HG03442 (cell line): ENCODE measurements at regions not wholly inside any gene's neighbourhood (a gene's known extent, or its start where the extent isn't known, plus 50 kb on each side); places are given as distances from the start of the nearest gene placed in this dataset.
"Not testable (repeated sequence)": the region's sequence is repeated elsewhere in the genome, so short reads cannot be mapped to it uniquely, and the experiment has no call there.

Experiments
- ATAC-seq: cut with Tn5 transposase; IDR thresholded peaks from one replicate; pipeline ENCODE4 v1.9.1; 2021; ENCODE audit warnings: mild to moderate bottlenecking, moderate library complexity; ENCODE audit not compliant: unreplicated experiment

- ATAC-seq: no peak
Measured at GRCh38 chr10:63901881-63902280, 380.7 kb downstream of the REEP3 start.

GRCh38 chr10:63910806-63911205 lies 389.6 kb downstream of the REEP3 start:
- no peak for ATAC-seq

GRCh38 chr10:63915240-63915639 lies 394.0 kb downstream of the REEP3 start:
- no peak for ATAC-seq

GRCh38 chr10:63917363-63917762 lies 396.2 kb downstream of the REEP3 start:
- ATAC-seq: no peak

- ATAC-seq: no peak
Measured at GRCh38 chr10:63919575-63920279, 398.5 kb downstream of the REEP3 start.

GRCh38 chr10:63920926-63921325 lies 399.7 kb downstream of the REEP3 start:
- ATAC-seq: no peak

- ATAC-seq: no peak
Measured at GRCh38 chr10:63921908-63922467, 400.8 kb downstream of the REEP3 start.

- no peak for ATAC-seq
Measured at GRCh38 chr10:63922468-63923284, 401.5 kb downstream of the REEP3 start.

- no peak for ATAC-seq
Measured at GRCh38 chr10:63929831-63930467, 408.7 kb downstream of the REEP3 start.

- no peak for ATAC-seq
Measured at GRCh38 chr10:63930584-63930983, 409.4 kb downstream of the REEP3 start.

GRCh38 chr10:63935705-63936104 lies 414.5 kb downstream of the REEP3 start:
- no peak for ATAC-seq

GRCh38 chr10:63940277-63940922 lies 419.2 kb downstream of the REEP3 start:
- no peak for ATAC-seq

GRCh38 chr10:63964406-63964805 lies 443.2 kb downstream of the REEP3 start:
- no peak for ATAC-seq

- ATAC-seq: no peak
Measured at GRCh38 chr10:63965846-63966245, 444.6 kb downstream of the REEP3 start.

- ATAC-seq: no peak
Measured at GRCh38 chr10:63972949-63973827, 452.0 kb downstream of the REEP3 start.

GRCh38 chr10:63976538-63976937 lies 455.3 kb downstream of the REEP3 start:
- ATAC-seq: peak; percentile 94

- ATAC-seq: peak; percentile 59
Measured at GRCh38 chr10:63977329-63977923, 456.2 kb downstream of the REEP3 start.

GRCh38 chr10:63980870-63981269 lies 459.7 kb downstream of the REEP3 start:
- ATAC-seq: not testable (repeated sequence)

GRCh38 chr10:63984061-63984460 lies 462.9 kb downstream of the REEP3 start:
- ATAC-seq: not testable (repeated sequence)

GRCh38 chr10:63986536-63986935 lies 465.3 kb downstream of the REEP3 start:
- ATAC-seq: no peak
